Stomach (tissue), 4 donors: ENCODE measurements at regions not wholly inside any gene's neighbourhood (a gene's known extent, or its start where the extent isn't known, plus 50 kb on each side); places are given as distances from the start of the nearest gene placed in this dataset.

Experiments
- CTCF ChIP-seq, 7 experiments: fragments of 450-650 bp in 4 of 7; fragments of 200-600 bp in 3 of 7; sonication (generic) in 3 of 7; IDR thresholded peaks; one replicate each; pipeline ENCODE4 v1.5.1; 2016 to 2019; ENCODE audit warnings: antibody characterized with exemption in 7 of 7, control low read depth in 2 of 7, mild to moderate bottlenecking in 1 of 7
- EP300 ChIP-seq: sonication (generic); formaldehyde crosslinking; IDR thresholded peaks from one replicate; pipeline ENCODE4 v1.6.1; 2017; ENCODE audit warnings: antibody characterized with exemption
- POLR2A ChIP-seq, 4 donors: fragments of 450-650 bp; IDR thresholded peaks; one replicate each; pipeline ENCODE4 v1.6.1; 2016; ENCODE audit warnings: antibody characterized with exemption in 4 of 4, control low read depth in 2 of 4, mild to moderate bottlenecking in 1 of 4, moderate library complexity in 1 of 4
- POLR2AphosphoS5 ChIP-seq, 3 donors: sonication (generic); formaldehyde crosslinking; IDR thresholded peaks; one replicate each; pipeline ENCODE4 v1.6.1; 2016; ENCODE audit warnings: antibody characterized with exemption in 3 of 3

GRCh38 chr15:92817339-92817886, 82.7 kb upstream of the CHD2 start:
- TF ChIP-seq CTCF (IDR thresholded peaks at IDR 0.05) (no peak), POLR2A (IDR thresholded peaks at IDR 0.05) (no peak), EP300 (no peak), POLR2AphosphoS5 (IDR thresholded peaks at IDR 0.05) (no peak)
